ENCODE measurements at regions not wholly inside any gene's neighbourhood (a gene's known extent, or its start where the extent isn't known, plus 50 kb on each side); places are given as distances from the start of the nearest gene placed in this dataset.
"Not testable (repeated sequence)": the region's sequence is repeated elsewhere in the genome, so short reads cannot be mapped to it uniquely, and the experiment has no call there.

- Histone ChIP-seq H3K4me3 (ENCODE audit: low read depth in 1 of 2, low read length in 2 of 2) (no peak overlapping the region), H3K36me3 (ENCODE audit: insufficient read depth, low read length) (no peaks in the 10 kb centered on the region), H3K4me1 (ENCODE audit: insufficient read depth, low read length) (no peaks in the 10 kb centered on the region), H3K27me3 (ENCODE audit: control insufficient read depth in 1 of 2, insufficient read depth in 2 of 2, low read length in 2 of 2) (no peaks in the 10 kb centered on the region), H3K9ac (ENCODE audit: low read length) (no peak overlapping the region), H3K27ac (ENCODE audit: low read depth, low read length) (no peak overlapping the region), H3K9me3 (ENCODE audit: low read length) (no peaks in the 10 kb centered on the region)
These were observed 1977.2 kb downstream of the PCDH7 start for GRCh38 chr4:32697281-32697814.

GRCh38 chr4:32700838-32701237, 1980.7 kb downstream of the PCDH7 start:
- no peaks in the 10 kb centered on the region for H3K27me3 ChIP-seq (ENCODE audit: control insufficient read depth in 1 of 2, insufficient read depth in 2 of 2, low read length in 2 of 2)
- H3K9me3 ChIP-seq (ENCODE audit: low read length) = no peaks in the 10 kb centered on the region
- H3K36me3 ChIP-seq (ENCODE audit: insufficient read depth, low read length) = no peaks in the 10 kb centered on the region
- no peak overlapping the region for H3K9ac ChIP-seq (ENCODE audit: low read length)
- no peaks in the 10 kb centered on the region for H3K4me1 ChIP-seq (ENCODE audit: insufficient read depth, low read length)
- no peak overlapping the region for H3K27ac ChIP-seq (ENCODE audit: low read depth, low read length)
- H3K4me3 ChIP-seq (ENCODE audit: low read depth in 1 of 2, low read length in 2 of 2) = no peak overlapping the region

- Histone ChIP-seq H3K4me3 (ENCODE audit: low read depth in 1 of 2, low read length in 2 of 2) (no peak overlapping the region), H3K9ac (ENCODE audit: low read length) (no peak overlapping the region), H3K36me3 (ENCODE audit: insufficient read depth, low read length) (no peaks in the 10 kb centered on the region), H3K27me3 (ENCODE audit: control insufficient read depth in 1 of 2, insufficient read depth in 2 of 2, low read length in 2 of 2) (no peaks in the 10 kb centered on the region), H3K9me3 (ENCODE audit: low read length) (no peaks in the 10 kb centered on the region), H3K27ac (ENCODE audit: low read depth, low read length) (no peak overlapping the region), H3K4me1 (ENCODE audit: insufficient read depth, low read length) (no peaks in the 10 kb centered on the region)
These were observed 1986.7 kb downstream of the PCDH7 start for GRCh38 chr4:32706893-32707292.

- not testable (repeated sequence) for H3K36me3 ChIP-seq (ENCODE audit: insufficient read depth, low read length); H3K4me3 ChIP-seq (ENCODE audit: low read depth in 1 of 2, low read length in 2 of 2); H3K9ac ChIP-seq (ENCODE audit: low read length); H3K9me3 ChIP-seq (ENCODE audit: low read length); H3K27ac ChIP-seq (ENCODE audit: low read depth, low read length); H3K4me1 ChIP-seq (ENCODE audit: insufficient read depth, low read length); H3K27me3 ChIP-seq (ENCODE audit: control insufficient read depth in 1 of 2, insufficient read depth in 2 of 2, low read length in 2 of 2)
These were observed 1996.0 kb downstream of the PCDH7 start for GRCh38 chr4:32716090-32716620.

- H3K4me1 ChIP-seq (ENCODE audit: insufficient read depth, low read length) = no peaks in the 10 kb centered on the region
- no peak overlapping the region for H3K4me3 ChIP-seq (ENCODE audit: low read depth in 1 of 2, low read length in 2 of 2)
- no peaks in the 10 kb centered on the region for H3K9me3 ChIP-seq (ENCODE audit: low read length)
- H3K9ac ChIP-seq (ENCODE audit: low read length) = no peak overlapping the region
- no peaks in the 10 kb centered on the region for H3K36me3 ChIP-seq (ENCODE audit: insufficient read depth, low read length)
- no peaks in the 10 kb centered on the region for H3K27me3 ChIP-seq (ENCODE audit: control insufficient read depth in 1 of 2, insufficient read depth in 2 of 2, low read length in 2 of 2)
- H3K27ac ChIP-seq (ENCODE audit: low read depth, low read length) = no peak overlapping the region
These were observed 2015.9 kb downstream of the PCDH7 start for GRCh38 chr4:32735856-32736590.

GRCh38 chr4:32744211-32744610, 2024.0 kb downstream of the PCDH7 start:
- Histone ChIP-seq H3K36me3 (ENCODE audit: insufficient read depth, low read length) (no peaks in the 10 kb centered on the region), H3K4me1 (ENCODE audit: insufficient read depth, low read length) (no peaks in the 10 kb centered on the region), H3K4me3 (ENCODE audit: low read depth in 1 of 2, low read length in 2 of 2) (no peak overlapping the region), H3K9ac (ENCODE audit: low read length) (no peak overlapping the region), H3K9me3 (ENCODE audit: low read length) (no peaks in the 10 kb centered on the region), H3K27ac (ENCODE audit: low read depth, low read length) (no peak overlapping the region), H3K27me3 (ENCODE audit: control insufficient read depth in 1 of 2, insufficient read depth in 2 of 2, low read length in 2 of 2) (no peaks in the 10 kb centered on the region)

GRCh38 chr4:32745351-32745750, 2025.2 kb downstream of the PCDH7 start:
- no peaks in the 10 kb centered on the region for H3K27me3 ChIP-seq (ENCODE audit: control insufficient read depth in 1 of 2, insufficient read depth in 2 of 2, low read length in 2 of 2)

GRCh38 chr4:32748061-32748460, 2027.9 kb downstream of the PCDH7 start:
- no peak overlapping the region for H3K9ac ChIP-seq (ENCODE audit: low read length)

More at GRCh38 chr4:32745351-32745750, 2025.2 kb downstream of the PCDH7 start:
- no peaks in the 10 kb centered on the region for H3K4me1 ChIP-seq (ENCODE audit: insufficient read depth, low read length)
- no peak overlapping the region for H3K4me3 ChIP-seq (ENCODE audit: low read depth in 1 of 2, low read length in 2 of 2)
- no peak overlapping the region for H3K27ac ChIP-seq (ENCODE audit: low read depth, low read length)
- H3K9ac ChIP-seq (ENCODE audit: low read length) = no peak overlapping the region
- H3K36me3 ChIP-seq (ENCODE audit: insufficient read depth, low read length) = no peaks in the 10 kb centered on the region
- H3K9me3 ChIP-seq (ENCODE audit: low read length) = no peaks in the 10 kb centered on the region

GRCh38 chr4:32748498-32748897, 2028.3 kb downstream of the PCDH7 start:
- no peaks in the 10 kb centered on the region for H3K36me3 ChIP-seq (ENCODE audit: insufficient read depth, low read length)
- H3K4me1 ChIP-seq (ENCODE audit: insufficient read depth, low read length) = no peaks in the 10 kb centered on the region
- no peaks in the 10 kb centered on the region for H3K9me3 ChIP-seq (ENCODE audit: low read length)
- no peak overlapping the region for H3K4me3 ChIP-seq (ENCODE audit: low read depth in 1 of 2, low read length in 2 of 2)
- no peaks in the 10 kb centered on the region for H3K27me3 ChIP-seq (ENCODE audit: control insufficient read depth in 1 of 2, insufficient read depth in 2 of 2, low read length in 2 of 2)
- no peak overlapping the region for H3K9ac ChIP-seq (ENCODE audit: low read length)
- no peak overlapping the region for H3K27ac ChIP-seq (ENCODE audit: low read depth, low read length)

More at GRCh38 chr4:32748061-32748460, 2027.9 kb downstream of the PCDH7 start:
- no peaks in the 10 kb centered on the region for H3K36me3 ChIP-seq (ENCODE audit: insufficient read depth, low read length)
- no peaks in the 10 kb centered on the region for H3K9me3 ChIP-seq (ENCODE audit: low read length)
- no peak overlapping the region for H3K27ac ChIP-seq (ENCODE audit: low read depth, low read length)
- no peaks in the 10 kb centered on the region for H3K4me1 ChIP-seq (ENCODE audit: insufficient read depth, low read length)
- no peaks in the 10 kb centered on the region for H3K27me3 ChIP-seq (ENCODE audit: control insufficient read depth in 1 of 2, insufficient read depth in 2 of 2, low read length in 2 of 2)
- H3K4me3 ChIP-seq (ENCODE audit: low read depth in 1 of 2, low read length in 2 of 2) = no peak overlapping the region

GRCh38 chr4:32752962-32753361, 2032.8 kb downstream of the PCDH7 start:
- H3K9me3 ChIP-seq (ENCODE audit: low read length) = no peaks in the 10 kb centered on the region
- H3K4me3 ChIP-seq (ENCODE audit: low read depth in 1 of 2, low read length in 2 of 2) = no peak overlapping the region
- H3K9ac ChIP-seq (ENCODE audit: low read length) = no peak overlapping the region
- no peak overlapping the region for H3K27ac ChIP-seq (ENCODE audit: low read depth, low read length)
- H3K4me1 ChIP-seq (ENCODE audit: insufficient read depth, low read length) = no peaks in the 10 kb centered on the region
- no peaks in the 10 kb centered on the region for H3K27me3 ChIP-seq (ENCODE audit: control insufficient read depth in 1 of 2, insufficient read depth in 2 of 2, low read length in 2 of 2)
- H3K36me3 ChIP-seq (ENCODE audit: insufficient read depth, low read length) = no peaks in the 10 kb centered on the region

- H3K9ac ChIP-seq (ENCODE audit: low read length) = no peak overlapping the region
These were observed 2048.7 kb downstream of the PCDH7 start for GRCh38 chr4:32768664-32769389.

More at GRCh38 chr4:32768664-32769389, 2048.7 kb downstream of the PCDH7 start:
- H3K36me3 ChIP-seq (ENCODE audit: insufficient read depth, low read length) = no peaks in the 10 kb centered on the region
- no peaks in the 10 kb centered on the region for H3K27me3 ChIP-seq (ENCODE audit: control insufficient read depth in 1 of 2, insufficient read depth in 2 of 2, low read length in 2 of 2)
- H3K4me3 ChIP-seq (ENCODE audit: low read depth in 1 of 2, low read length in 2 of 2) = no peak overlapping the region
- no peaks in the 10 kb centered on the region for H3K4me1 ChIP-seq (ENCODE audit: insufficient read depth, low read length)
- H3K27ac ChIP-seq (ENCODE audit: low read depth, low read length) = no peak overlapping the region
- H3K9me3 ChIP-seq (ENCODE audit: low read length) = no peaks in the 10 kb centered on the region
